A549 (cell line): ENCODE measurements at regions not wholly inside any gene's neighbourhood (a gene's known extent, or its start where the extent isn't known, plus 50 kb on each side); places are given as distances from the start of the nearest gene placed in this dataset.
"Not testable (repeated sequence)": the region's sequence is repeated elsewhere in the genome, so short reads cannot be mapped to it uniquely, and the experiment has no call there.

Experiments
- ATAC-seq, 2 experiments: fragments of 200-7000 bp in 1 of 2; fragments of >200 bp in 1 of 2; cut with Nextera tagmentation in 1 of 2; cut with Tn5 transposase in 1 of 2; 3 replicates each; pipeline versions ENCODE4 v1.8.0 to v1.9.1; 2018 to 2020; ENCODE audit warnings: mild to moderate bottlenecking in 1 of 2, moderate library complexity in 1 of 2
- CTCF ChIA-PET: fragments of 300-600 bp; sonication (Branson Sonifier 250); formaldehyde crosslinking; extraction: SDS; loops from one replicate; lab custom pipeline; 2021; ENCODE audit warnings: antibody characterized with exemption, inconsistent platforms; lab: Yijun Ruan, JAX
- POLR2A ChIA-PET: fragments of 350-600 bp; formaldehyde crosslinking; extraction: SDS; loops from one replicate; lab custom pipeline; 2021; ENCODE audit warnings: antibody characterized with exemption, inconsistent platforms; lab: Yijun Ruan, JAX
- DNase-seq, 2 experiments: peaks; one replicate each; pipeline versions ENCODE4 v3.0.0 to v3.0.0-alpha.2; 2011 to 2016; ENCODE audit warnings: low read depth in 1 of 2, low spot score in 1 of 2
- FAIRE-seq: peaks from 2 replicates; lab custom pipeline; 2011; peaks lifted over from hg19 to GRCh38; lab: Jason Lieb, UNC
- H3K27ac ChIP-seq, 2 experiments: fragments of >200 bp; sonication (Bioruptor Twin); formaldehyde crosslinking; 3 replicates each; pipeline ENCODE4 v1.5.1; 2016 to 2017
- H3K4me1 ChIP-seq: fragments of >200 bp; sonication (Bioruptor Twin); formaldehyde crosslinking; 3 replicates; pipeline ENCODE4 v1.6.1; 2016
- H3K4me2 ChIP-seq: fragments of >200 bp; sonication (Bioruptor Twin); formaldehyde crosslinking; 3 replicates; pipeline ENCODE4 v1.6.1; 2016
- H3K4me3 ChIP-seq: fragments of >200 bp; sonication (Bioruptor Twin); formaldehyde crosslinking; 3 replicates; pipeline ENCODE4 v1.5.1; 2016
- H3K9me3 ChIP-seq: fragments of >200 bp; sonication (Bioruptor Twin); formaldehyde crosslinking; 3 replicates; pipeline ENCODE4 v1.6.1; 2016
- CBX2 ChIP-seq: fragments of 200-600 bp; sonication (generic); IDR thresholded peaks from 2 replicates; pipeline ENCODE4 v1.6.1; 2016; ENCODE audit warnings: low read depth, mild to moderate bottlenecking, borderline replicate concordance
- CEBPB ChIP-seq, 2 experiments: fragments of >200 bp in 1 of 2; sonication (Bioruptor Twin) in 1 of 2; formaldehyde crosslinking in 1 of 2; IDR thresholded peaks; 2 replicates each; pipeline ENCODE4 v1.6.1; 2012 to 2016
- CHD2 ChIP-seq: fragments of 150-350 bp; IDR thresholded peaks from 2 replicates; pipeline ENCODE4 v1.6.1; 2014; ENCODE audit warnings: low read length; ENCODE audit not compliant: partially characterized antibody
- CHD4 ChIP-seq: fragments of 200-600 bp; sonication (generic); IDR thresholded peaks from 2 replicates; pipeline ENCODE4 v1.6.1; 2016; ENCODE audit warnings: antibody characterized with exemption, mild to moderate bottlenecking, borderline replicate concordance
- EP300 ChIP-seq, 2 experiments: fragments of >200 bp; sonication (Bioruptor Twin); formaldehyde crosslinking; IDR thresholded peaks; 2 replicates in 1 of 2; 3 replicates in 1 of 2; pipeline ENCODE4 v1.6.1; 2016 to 2017
- FOSL2 ChIP-seq, 2 experiments: fragments of 450-650 bp in 1 of 2; fragments of >200 bp in 1 of 2; sonication (Bioruptor Twin) in 1 of 2; formaldehyde crosslinking; IDR thresholded peaks; 2 replicates each; pipeline versions ENCODE4 v1.5.0 to v1.6.1; 2016 to 2020; ENCODE audit warnings: mild to moderate bottlenecking in 1 of 2, moderate library complexity in 1 of 2
- GATA3 ChIP-seq: IDR thresholded peaks from 2 replicates; pipeline ENCODE4 v1.6.1; 2012; ENCODE audit warnings: borderline replicate concordance
- HES2 ChIP-seq: fragments of >200 bp; sonication (Bioruptor Twin); formaldehyde crosslinking; IDR thresholded peaks from 2 replicates; pipeline ENCODE4 v1.6.1; 2016
- HOXB13 ChIP-seq: fragments of 250-450 bp; sonication (Bioruptor Pico); IDR thresholded peaks from 2 replicates; pipeline ENCODE4 v1.5.0; 2020; ENCODE audit warnings: low read depth, mild to moderate bottlenecking, moderate library complexity
- HOXB5 ChIP-seq: fragments of 250-450 bp; sonication (Bioruptor Pico); IDR thresholded peaks from 2 replicates; pipeline ENCODE4 v1.5.0; 2020; ENCODE audit warnings: mild to moderate bottlenecking, moderate library complexity
- JUN ChIP-seq, 2 experiments: fragments of >200 bp; sonication (Bioruptor Twin); formaldehyde crosslinking; IDR thresholded peaks; 2 replicates in 1 of 2; 3 replicates in 1 of 2; pipeline ENCODE4 v1.6.1; 2016 to 2017
- KDM1A ChIP-seq: fragments of 200-600 bp; sonication (generic); IDR thresholded peaks from 2 replicates; pipeline ENCODE4 v1.6.1; 2016; ENCODE audit warnings: low read depth, mild to moderate bottlenecking
- KDM5A ChIP-seq: fragments of 200-600 bp; sonication (generic); IDR thresholded peaks from 2 replicates; pipeline ENCODE4 v1.6.1; 2016; ENCODE audit warnings: antibody characterized with exemption, mild to moderate bottlenecking
- MYC ChIP-seq: IDR thresholded peaks from 2 replicates; pipeline ENCODE4 v1.6.1; 2012; ENCODE audit warnings: mild to moderate bottlenecking, inconsistent platforms, low read length, improper control_type of control experiment, borderline replicate concordance
- RAD21 ChIP-seq, 2 experiments: fragments of >200 bp in 1 of 2; sonication (Bioruptor Twin) in 1 of 2; formaldehyde crosslinking in 1 of 2; IDR thresholded peaks in 1 of 2; conservative IDR thresholded peaks in 1 of 2; 2 replicates in 1 of 2; 3 replicates in 1 of 2; pipeline ENCODE4 v1.6.1; 2012 to 2018; ENCODE audit warnings: inconsistent platforms in 1 of 2
- RCOR1 ChIP-seq: fragments of 150-350 bp; IDR thresholded peaks from 2 replicates; pipeline ENCODE4 v1.6.1; 2014; ENCODE audit warnings: antibody characterized with exemption, low read length, low read depth
- REST ChIP-seq: fragments of 200-600 bp; sonication (generic); IDR thresholded peaks from 2 replicates; pipeline ENCODE4 v1.6.1; 2016; ENCODE audit warnings: antibody characterized with exemption, mild to moderate bottlenecking, moderate library complexity
- RNF2 ChIP-seq: fragments of 200-600 bp; sonication (generic); IDR thresholded peaks from 2 replicates; pipeline ENCODE4 v1.6.1; 2016; ENCODE audit warnings: low read depth, mild to moderate bottlenecking, antibody characterized with exemption, moderate library complexity, borderline replicate concordance
- SMC3 ChIP-seq: fragments of >200 bp; sonication (Bioruptor Twin); formaldehyde crosslinking; IDR thresholded peaks from 3 replicates; pipeline ENCODE4 v1.6.1; 2018; ENCODE audit warnings: inconsistent platforms
- TFCP2L1 ChIP-seq: fragments of 250-450 bp; sonication (Bioruptor Pico); IDR thresholded peaks from 2 replicates; pipeline ENCODE4 v1.5.0; 2021; ENCODE audit warnings: mild to moderate bottlenecking
- TP53 ChIP-seq: fragments of 250-450 bp; sonication (Bioruptor Pico); IDR thresholded peaks from 2 replicates; pipeline ENCODE4 v1.5.0; 2021; ENCODE audit warnings: mild to moderate bottlenecking, moderate library complexity
- ZFP36 ChIP-seq: fragments of 450-650 bp; IDR thresholded peaks from 2 replicates; pipeline ENCODE4 v1.6.1; 2014; ENCODE audit warnings: borderline replicate concordance; ENCODE audit not compliant: partially characterized antibody
- ZNF302 ChIP-seq: fragments of 250-450 bp; sonication (Bioruptor Pico); IDR thresholded peaks from 2 replicates; pipeline ENCODE4 v1.9.0; 2021; ENCODE audit warnings: inconsistent platforms, mild to moderate bottlenecking, moderate library complexity
- WGBS: methylation state at CpG from one replicate; pipeline ENCODE4 v1.1.6; 2017; ENCODE audit errors: missing lambda C conversion rate; 5-methylcytosine and 5-hydroxymethylcytosine counted together
- TF ChIP-seq, protein P1 (sequence below): fragments of 250-450 bp; sonication (Bioruptor Pico); IDR thresholded peaks from 2 replicates; pipeline ENCODE4 v1.5.0; 2020; ENCODE audit warnings: low read depth, mild to moderate bottlenecking, moderate library complexity

DNA sequence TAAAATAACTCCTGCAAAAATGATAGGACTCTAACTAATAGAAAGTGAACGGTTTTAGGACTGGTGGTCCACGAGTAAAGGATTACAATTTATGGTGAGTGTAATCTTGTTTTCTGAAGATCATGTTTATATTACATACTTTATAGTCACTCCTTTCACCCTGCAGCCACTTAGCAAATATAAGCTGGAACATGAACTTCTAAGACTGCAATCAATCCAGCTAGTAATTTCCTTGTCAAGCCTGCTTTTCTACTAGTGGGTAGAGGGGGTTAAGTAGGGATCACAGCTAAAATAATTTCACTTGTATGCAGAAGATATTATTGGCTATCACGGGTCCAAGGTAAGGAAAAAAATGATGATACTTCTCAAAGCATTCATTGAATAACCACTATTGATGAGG, 125.5 kb upstream of the NETO1 start (continued):
- TF ChIP-seq ZNF302: no peak
- no peak for TF ChIP-seq TP53 (CRISPR knock-in tag)
- TF ChIP-seq HOXB13 (CRISPR knock-in tag): no peak

- Histone ChIP-seq H3K27ac (no peak overlapping the region), H3K4me3 (no peak overlapping the region), H3K4me1 (no peaks in the 10 kb centered on the region), H3K4me2 (no peak overlapping the region), H3K9me3 (no peaks in the 10 kb centered on the region)
- no peak for TF ChIP-seq HES2
- no peak for TF ChIP-seq MYC
- TF ChIP-seq GATA3: no peak
- no peak for TF ChIP-seq CHD2
- no peak for TF ChIP-seq RNF2
- TF ChIP-seq CBX2: no peak
- no peak for TF ChIP-seq JUN (IDR thresholded peaks at IDR 0.05)
- TF ChIP-seq CEBPB (IDR thresholded peaks at IDR 0.05): no peak
- no peak for TF ChIP-seq ZFP36
- TF ChIP-seq RAD21 (conservative IDR thresholded peaks at IDR 0.05 in 1 of 2, IDR thresholded peaks at IDR 0.05 in 1 of 2): no peak
- TF ChIP-seq, protein P1, sequence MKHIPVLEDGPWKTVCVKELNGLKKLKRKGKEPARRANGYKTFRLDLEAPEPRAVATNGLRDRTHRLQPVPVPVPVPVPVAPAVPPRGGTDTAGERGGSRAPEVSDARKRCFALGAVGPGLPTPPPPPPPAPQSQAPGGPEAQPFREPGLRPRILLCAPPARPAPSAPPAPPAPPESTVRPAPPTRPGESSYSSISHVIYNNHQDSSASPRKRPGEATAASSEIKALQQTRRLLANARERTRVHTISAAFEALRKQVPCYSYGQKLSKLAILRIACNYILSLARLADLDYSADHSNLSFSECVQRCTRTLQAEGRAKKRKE: no peak
- DNase-seq: no peak
- WGBS: 31% methylated on average over 1 of the region's 1 CpG
- no peak for FAIRE-seq
- ChIA-PET CTCF (no interaction called here), POLR2A (no interaction called here)
- ATAC-seq: no peak
Observed at GRCh38 chr18:72991379-72991778, 123.6 kb upstream of the NETO1 start.

GRCh38 chr18:72987570-72987969, 119.8 kb upstream of the NETO1 start:
- peak in 1 of 2 experiments; percentile 53; a peak in 1 of 4 replicates for TF ChIP-seq CEBPB (IDR thresholded peaks at IDR 0.05)
- TF ChIP-seq, all 56 proteins: peak for 1; not testable (repeated sequence) for 55
- H3K4me2 ChIP-seq, FAIRE-seq, POLR2A ChIA-PET, H3K27ac ChIP-seq, CTCF ChIA-PET, ATAC-seq, DNase-seq, H3K4me3 ChIP-seq, H3K9me3 ChIP-seq, H3K4me1 ChIP-seq: not testable (repeated sequence)
- 41% methylated on average over 8 of the region's 9 CpGs for WGBS

DNA sequence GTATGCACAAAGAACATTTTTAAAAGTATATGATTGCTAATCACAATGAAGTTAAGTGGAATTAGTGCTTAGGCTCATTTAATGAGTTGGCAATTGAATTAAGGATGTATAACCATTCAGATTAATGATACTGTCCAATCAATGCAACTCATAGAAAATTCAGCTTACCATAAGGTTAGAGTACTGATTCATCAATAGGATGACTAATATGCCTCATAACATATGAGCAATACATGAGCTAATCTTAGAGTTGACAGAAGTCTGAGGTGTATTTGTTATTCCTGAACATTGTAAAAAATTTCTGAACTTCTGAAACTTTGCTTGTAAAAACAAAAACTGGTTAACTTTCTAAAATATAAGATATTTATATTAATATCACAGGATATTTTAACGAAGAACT, 118.3 kb upstream of the NETO1 start:
- no peaks in the 10 kb centered on the region for H3K4me1 ChIP-seq
- DNase-seq: no peak
- no peak overlapping the region for H3K4me3 ChIP-seq
- WGBS: 2% methylated on average over 1 of the region's 1 CpG
- no peak overlapping the region for H3K27ac ChIP-seq
- CTCF ChIA-PET: no interaction called here
- no peak overlapping the region for H3K4me2 ChIP-seq
- no peak for ATAC-seq
- TF ChIP-seq HES2 (no peak), EP300 (IDR thresholded peaks at IDR 0.05) (no peak), KDM5A (no peak), SMC3 (no peak)
- FAIRE-seq: no peak
- POLR2A ChIA-PET: no interaction called here
- H3K9me3 ChIP-seq: no peaks in the 10 kb centered on the region

GRCh38 chr18:72985686-72986085, 117.9 kb upstream of the NETO1 start:
- H3K4me2 ChIP-seq: no peak overlapping the region
- no peak overlapping the region for H3K4me3 ChIP-seq
- WGBS: 18% methylated on average over 2 of the region's 2 CpGs
- ChIA-PET POLR2A (no interaction called here), CTCF (no interaction called here)
- no peak for ATAC-seq
- no peak for DNase-seq
- no peak for FAIRE-seq
- H3K27ac ChIP-seq: no peak overlapping the region
- no peaks in the 10 kb centered on the region for H3K9me3 ChIP-seq
- H3K4me1 ChIP-seq: no peaks in the 10 kb centered on the region
- TF ChIP-seq CHD4 (no peak), KDM1A (no peak), TFCP2L1 (no peak), REST (no peak), KDM5A (no peak), GATA3 (no peak), ZFP36 (no peak), HOXB5 (CRISPR knock-in tag) (no peak), RCOR1 (no peak), FOSL2 (IDR thresholded peaks at IDR 0.05) (no peak), FOSL2 (CRISPR knock-in tag; IDR thresholded peaks at IDR 0.05) (no peak)
